A549 (cell line): ENCODE measurements at regions not wholly inside any gene's neighbourhood (a gene's known extent, or its start where the extent isn't known, plus 50 kb on each side); places are given as distances from the start of the nearest gene placed in this dataset.

Experiments
- EHMT2 ChIP-seq: fragments of 200-600 bp; sonication (generic); IDR thresholded peaks from 2 replicates; pipeline ENCODE4 v1.6.1; 2016; ENCODE audit warnings: antibody characterized with exemption, low read depth, mild to moderate bottlenecking, moderate library complexity
- EP300 ChIP-seq, 2 experiments: fragments of >200 bp; sonication (Bioruptor Twin); formaldehyde crosslinking; IDR thresholded peaks; 2 replicates in 1 of 2; 3 replicates in 1 of 2; pipeline ENCODE4 v1.6.1; 2016 to 2017
- KDM5A ChIP-seq: fragments of 200-600 bp; sonication (generic); IDR thresholded peaks from 2 replicates; pipeline ENCODE4 v1.6.1; 2016; ENCODE audit warnings: antibody characterized with exemption, mild to moderate bottlenecking
- MAZ ChIP-seq: fragments of 150-350 bp; IDR thresholded peaks from 2 replicates; pipeline ENCODE4 v1.6.1; 2014; ENCODE audit warnings: antibody characterized with exemption, low read depth, low read length, borderline replicate concordance
- POLR2A ChIP-seq: IDR thresholded peaks from 2 replicates; pipeline ENCODE4 v1.6.1; 2012; ENCODE audit warnings: mild to moderate bottlenecking, low read length
- POLR2AphosphoS2 ChIP-seq: conservative IDR thresholded peaks from 2 replicates; pipeline ENCODE4 v1.6.1; 2012; ENCODE audit warnings: low read length, improper control_type of control experiment, inconsistent platforms
- RAD21 ChIP-seq, 2 experiments: fragments of >200 bp in 1 of 2; sonication (Bioruptor Twin) in 1 of 2; formaldehyde crosslinking in 1 of 2; IDR thresholded peaks in 1 of 2; conservative IDR thresholded peaks in 1 of 2; 2 replicates in 1 of 2; 3 replicates in 1 of 2; pipeline ENCODE4 v1.6.1; 2012 to 2018; ENCODE audit warnings: inconsistent platforms in 1 of 2
- RNF2 ChIP-seq: fragments of 200-600 bp; sonication (generic); IDR thresholded peaks from 2 replicates; pipeline ENCODE4 v1.6.1; 2016; ENCODE audit warnings: low read depth, mild to moderate bottlenecking, antibody characterized with exemption, moderate library complexity, borderline replicate concordance
- SMC3 ChIP-seq: fragments of >200 bp; sonication (Bioruptor Twin); formaldehyde crosslinking; IDR thresholded peaks from 3 replicates; pipeline ENCODE4 v1.6.1; 2018; ENCODE audit warnings: inconsistent platforms
- TF ChIP-seq, protein P1 (sequence below): fragments of >200 bp; sonication (Bioruptor Twin); formaldehyde crosslinking; IDR thresholded peaks from 3 replicates; pipeline ENCODE4 v1.5.1; 2016
- TF ChIP-seq, protein P2 (sequence below): fragments of >200 bp; sonication (Bioruptor Twin); formaldehyde crosslinking; IDR thresholded peaks from 3 replicates; pipeline ENCODE4 v1.6.1; 2016

DNA sequence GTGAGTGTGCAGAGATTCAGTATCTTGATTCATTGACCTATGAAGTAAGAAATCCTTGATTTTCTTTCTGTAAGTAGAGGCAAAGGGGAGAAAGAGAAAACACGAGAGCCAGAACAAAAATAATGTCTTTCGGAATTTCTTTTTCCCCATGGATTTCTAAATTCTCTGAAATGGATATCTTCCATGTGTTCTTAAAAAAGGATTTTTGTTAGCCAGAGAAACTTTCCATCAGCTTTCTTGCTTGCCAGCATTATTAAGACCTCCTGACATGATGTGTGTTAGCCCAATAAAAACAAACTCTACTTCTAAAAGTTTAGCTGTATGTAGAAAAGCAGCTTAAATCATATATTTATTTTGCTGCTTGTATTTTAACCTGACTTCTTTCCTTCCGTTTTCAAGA, 122.3 kb upstream of the AADACL2 start:
- TF ChIP-seq, protein P1, sequence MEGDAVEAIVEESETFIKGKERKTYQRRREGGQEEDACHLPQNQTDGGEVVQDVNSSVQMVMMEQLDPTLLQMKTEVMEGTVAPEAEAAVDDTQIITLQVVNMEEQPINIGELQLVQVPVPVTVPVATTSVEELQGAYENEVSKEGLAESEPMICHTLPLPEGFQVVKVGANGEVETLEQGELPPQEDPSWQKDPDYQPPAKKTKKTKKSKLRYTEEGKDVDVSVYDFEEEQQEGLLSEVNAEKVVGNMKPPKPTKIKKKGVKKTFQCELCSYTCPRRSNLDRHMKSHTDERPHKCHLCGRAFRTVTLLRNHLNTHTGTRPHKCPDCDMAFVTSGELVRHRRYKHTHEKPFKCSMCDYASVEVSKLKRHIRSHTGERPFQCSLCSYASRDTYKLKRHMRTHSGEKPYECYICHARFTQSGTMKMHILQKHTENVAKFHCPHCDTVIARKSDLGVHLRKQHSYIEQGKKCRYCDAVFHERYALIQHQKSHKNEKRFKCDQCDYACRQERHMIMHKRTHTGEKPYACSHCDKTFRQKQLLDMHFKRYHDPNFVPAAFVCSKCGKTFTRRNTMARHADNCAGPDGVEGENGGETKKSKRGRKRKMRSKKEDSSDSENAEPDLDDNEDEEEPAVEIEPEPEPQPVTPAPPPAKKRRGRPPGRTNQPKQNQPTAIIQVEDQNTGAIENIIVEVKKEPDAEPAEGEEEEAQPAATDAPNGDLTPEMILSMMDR, result no peak
- TF ChIP-seq MAZ (no peak), RAD21 (conservative IDR thresholded peaks at IDR 0.05 in 1 of 2, IDR thresholded peaks at IDR 0.05 in 1 of 2) (no peak), POLR2A (no peak), EP300 (IDR thresholded peaks at IDR 0.05) (no peak), RNF2 (no peak), POLR2AphosphoS2 (no peak), KDM5A (no peak), SMC3 (no peak), EHMT2 (no peak)
- TF ChIP-seq, protein P2, sequence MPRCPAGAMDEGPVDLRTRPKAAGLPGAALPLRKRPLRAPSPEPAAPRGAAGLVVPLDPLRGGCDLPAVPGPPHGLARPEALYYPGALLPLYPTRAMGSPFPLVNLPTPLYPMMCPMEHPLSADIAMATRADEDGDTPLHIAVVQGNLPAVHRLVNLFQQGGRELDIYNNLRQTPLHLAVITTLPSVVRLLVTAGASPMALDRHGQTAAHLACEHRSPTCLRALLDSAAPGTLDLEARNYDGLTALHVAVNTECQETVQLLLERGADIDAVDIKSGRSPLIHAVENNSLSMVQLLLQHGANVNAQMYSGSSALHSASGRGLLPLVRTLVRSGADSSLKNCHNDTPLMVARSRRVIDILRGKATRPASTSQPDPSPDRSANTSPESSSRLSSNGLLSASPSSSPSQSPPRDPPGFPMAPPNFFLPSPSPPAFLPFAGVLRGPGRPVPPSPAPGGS, result no peak
